HG03558 (cell line): ENCODE measurements at regions not wholly inside any gene's neighbourhood (a gene's known extent, or its start where the extent isn't known, plus 50 kb on each side); places are given as distances from the start of the nearest gene placed in this dataset.

Experiments
- ATAC-seq: cut with Tn5 transposase; IDR thresholded peaks from one replicate; pipeline ENCODE4 v1.9.1; 2021; ENCODE audit warnings: moderate number of reproducible peaks; ENCODE audit not compliant: unreplicated experiment; ENCODE audit errors: extremely low read depth

DNA sequence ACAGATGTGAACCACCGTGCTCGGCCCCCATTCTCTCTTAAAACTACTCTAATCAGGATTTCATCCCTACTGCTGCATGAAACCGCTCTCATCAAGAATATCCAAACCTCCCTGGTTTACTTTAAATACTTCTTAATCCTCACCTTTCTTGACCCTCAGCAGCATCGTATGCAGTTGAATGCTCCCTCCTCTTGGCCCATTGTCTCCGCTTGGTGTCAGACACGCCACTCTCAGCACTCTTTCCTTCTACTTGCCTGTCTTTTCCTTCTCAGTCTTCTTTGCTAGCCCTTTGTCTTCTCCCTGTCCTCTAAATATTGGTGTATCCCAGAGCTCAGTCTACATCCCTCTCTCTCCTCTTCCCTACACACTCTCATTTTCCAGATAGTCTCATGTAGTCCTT, 314.9 kb downstream of the MRPL39 start:
- no peak for ATAC-seq

DNA sequence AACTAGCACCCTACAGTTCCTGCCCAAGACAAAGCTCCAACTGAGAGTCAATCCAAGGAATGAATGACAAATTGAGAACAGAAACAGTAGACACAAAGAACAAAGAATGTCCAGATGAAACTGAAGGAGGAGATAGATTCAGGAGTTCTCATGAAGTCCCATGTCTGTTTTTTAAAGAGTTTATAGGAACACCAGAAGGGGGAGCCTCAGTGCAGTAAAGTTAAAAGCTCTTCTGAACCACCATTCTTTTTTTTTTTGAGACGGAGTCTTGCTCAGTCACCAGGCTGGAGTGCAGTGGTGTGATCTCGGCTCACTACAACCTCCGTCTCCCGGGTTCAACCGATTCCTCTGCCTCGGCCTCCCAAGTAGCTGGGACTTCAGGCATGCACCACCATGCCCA, 323.6 kb downstream of the MRPL39 start:
- no peak for ATAC-seq

DNA sequence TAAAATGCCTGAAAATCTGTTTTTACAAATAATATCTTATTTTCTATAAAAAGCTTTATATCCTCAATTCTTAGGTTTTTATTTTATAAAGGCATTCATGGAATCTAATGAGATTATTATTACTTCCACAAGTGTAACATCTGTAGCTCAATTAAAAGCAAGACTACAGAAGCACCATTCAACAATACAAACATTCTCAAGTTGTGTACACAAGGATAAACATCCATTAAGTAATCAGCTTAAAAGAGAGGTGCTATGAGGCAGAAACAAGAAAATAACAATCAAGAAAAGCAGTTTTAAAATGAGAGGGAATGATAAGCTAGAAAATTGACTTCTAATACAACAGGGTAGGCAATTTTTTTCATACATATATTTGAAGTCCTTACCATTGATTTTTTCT, 326.1 kb downstream of the MRPL39 start:
- ATAC-seq: no peak

DNA sequence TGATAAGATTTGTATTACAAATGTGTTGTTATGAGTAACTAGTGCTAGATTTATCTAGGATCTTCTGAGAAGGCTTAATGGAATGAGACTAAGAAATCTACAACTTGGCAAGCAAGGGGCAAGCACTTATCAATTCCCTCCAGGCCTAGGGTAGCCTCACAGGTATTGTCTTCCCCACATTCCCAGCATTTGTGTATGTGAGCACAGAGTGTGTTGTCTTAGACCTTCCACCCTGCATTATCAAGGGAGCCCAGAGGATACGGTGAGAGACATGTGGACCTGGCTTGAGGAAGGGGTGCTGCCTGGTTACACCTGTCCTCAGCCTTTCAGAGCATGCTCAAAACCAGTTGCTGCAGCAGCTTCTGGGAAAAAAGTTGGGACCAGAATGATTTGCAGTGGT, 327.2 kb downstream of the MRPL39 start:
- ATAC-seq: no peak

DNA sequence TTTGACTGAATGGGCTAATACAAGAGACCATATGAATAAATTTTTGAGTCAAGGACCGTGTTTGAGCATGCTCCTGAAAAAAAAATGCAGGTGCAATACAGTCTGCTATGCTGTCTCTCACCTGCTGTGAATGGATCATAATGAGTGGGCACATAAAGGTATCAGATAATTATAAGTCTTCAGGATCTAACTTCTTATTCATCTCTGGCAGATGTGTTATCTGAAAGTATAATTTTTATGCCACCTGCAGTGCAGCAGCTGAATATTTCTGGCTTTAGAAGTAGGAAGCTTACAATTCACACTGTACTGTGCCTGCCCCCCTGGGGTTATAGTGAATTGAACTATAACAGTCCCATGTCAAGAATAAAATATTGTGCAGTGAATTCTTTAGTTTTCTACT, 333.3 kb downstream of the MRPL39 start:
- no peak for ATAC-seq

DNA sequence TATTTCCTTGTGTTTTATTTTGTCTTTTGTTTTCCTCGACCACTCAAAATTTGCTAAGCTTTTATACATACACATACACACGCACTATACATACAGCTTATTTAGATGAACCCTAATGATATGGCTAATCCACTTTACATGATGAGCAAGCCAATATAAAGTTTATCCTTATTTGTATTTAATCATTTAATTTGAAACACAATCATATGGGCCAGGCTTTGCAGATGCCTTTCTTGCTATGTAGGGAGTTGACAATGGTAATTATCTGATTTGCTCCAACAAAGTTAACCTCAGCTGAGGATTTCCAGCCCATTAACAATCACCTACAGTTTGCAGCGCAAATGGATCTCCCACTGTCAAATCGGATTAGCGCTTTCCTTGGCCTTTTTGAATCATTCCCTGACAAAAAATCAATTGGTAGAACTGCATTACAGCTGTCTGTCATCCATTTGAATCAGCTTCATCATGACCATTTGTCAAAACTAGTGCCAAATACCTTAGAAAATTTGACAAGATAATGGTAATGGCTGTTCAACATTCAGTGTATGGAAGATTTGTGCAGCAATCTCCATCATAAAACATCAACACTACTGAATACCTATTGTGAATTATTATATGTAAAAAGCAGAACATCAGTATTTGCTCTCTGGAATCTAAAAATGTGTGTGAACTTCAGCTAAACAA, 352.6 kb downstream of the MRPL39 start:
- ATAC-seq: no peak

DNA sequence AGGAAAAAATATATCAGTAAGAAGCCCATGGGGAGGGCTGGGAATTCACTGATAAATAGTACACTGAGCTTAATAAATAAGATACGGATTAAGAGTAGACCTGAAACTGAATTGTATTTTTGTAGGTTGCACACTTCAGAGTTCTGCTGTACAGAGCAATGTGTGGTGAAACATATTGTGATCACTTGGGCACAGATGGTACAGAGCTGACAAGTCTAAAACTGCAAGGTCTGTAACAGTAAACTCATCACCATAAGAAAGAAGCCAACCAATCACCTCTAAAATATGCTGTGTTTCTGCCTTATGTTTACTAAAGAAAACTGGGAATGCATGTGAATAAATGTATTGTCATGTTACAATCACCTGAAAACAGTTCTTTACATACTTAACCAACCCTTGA, 360.7 kb downstream of the MRPL39 start:
- ATAC-seq: no peak

DNA sequence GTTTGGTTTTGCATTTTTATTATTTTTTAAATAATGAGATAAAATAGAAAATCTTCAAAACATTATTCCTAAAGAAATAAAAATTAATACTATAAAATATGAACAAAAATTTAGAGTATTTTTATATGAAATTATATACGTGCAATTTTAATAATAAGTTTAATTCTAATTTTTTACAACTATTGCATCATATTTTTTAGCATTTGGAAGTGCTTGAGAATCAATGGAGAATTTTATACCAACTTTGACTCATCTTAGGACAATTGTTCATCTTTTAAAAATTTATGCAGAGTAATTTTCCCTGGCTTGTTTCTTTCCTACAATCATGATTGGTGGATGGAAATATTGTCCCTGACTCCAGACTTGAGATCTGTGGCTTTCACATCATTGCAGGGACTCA, 362.5 kb downstream of the MRPL39 start:
- no peak for ATAC-seq

DNA sequence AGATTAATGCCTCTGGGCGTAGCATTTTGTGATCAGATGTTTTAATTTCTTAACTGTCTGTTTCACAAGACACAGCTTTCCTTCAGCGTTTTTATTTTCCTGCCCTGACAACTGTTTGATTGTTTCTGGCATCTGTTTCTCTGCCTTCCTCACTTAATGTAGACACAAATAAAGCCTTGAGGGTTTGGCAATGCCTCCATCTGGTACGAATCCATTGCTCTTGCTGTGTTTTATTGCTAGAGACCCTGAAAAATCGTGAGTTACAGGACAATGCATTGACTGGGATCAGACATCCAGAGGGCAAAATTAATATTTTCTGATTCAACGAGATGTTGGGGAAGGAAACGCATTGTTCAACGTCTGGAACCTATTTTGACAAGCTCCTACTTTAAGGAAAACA, 363.5 kb downstream of the MRPL39 start:
- no peak for ATAC-seq

DNA sequence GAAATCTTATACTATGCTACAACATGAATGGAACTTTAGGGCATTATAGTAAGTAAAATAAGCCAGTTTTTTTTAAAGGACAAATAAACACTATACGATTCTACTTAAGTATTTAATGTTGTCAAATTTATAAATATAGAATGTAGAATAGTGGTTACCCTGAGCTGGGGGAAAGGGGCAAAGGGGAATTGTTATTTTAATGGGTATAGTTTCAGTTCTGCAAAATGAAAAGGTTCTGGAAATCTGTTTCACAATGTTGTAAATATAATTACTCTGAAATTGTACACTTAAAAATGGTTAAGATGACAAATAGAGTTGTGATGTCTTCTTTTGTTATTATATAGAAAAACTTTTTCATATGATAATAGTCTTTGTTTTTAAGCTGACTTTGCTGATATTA, 366.3 kb downstream of the MRPL39 start:
- no peak for ATAC-seq

DNA sequence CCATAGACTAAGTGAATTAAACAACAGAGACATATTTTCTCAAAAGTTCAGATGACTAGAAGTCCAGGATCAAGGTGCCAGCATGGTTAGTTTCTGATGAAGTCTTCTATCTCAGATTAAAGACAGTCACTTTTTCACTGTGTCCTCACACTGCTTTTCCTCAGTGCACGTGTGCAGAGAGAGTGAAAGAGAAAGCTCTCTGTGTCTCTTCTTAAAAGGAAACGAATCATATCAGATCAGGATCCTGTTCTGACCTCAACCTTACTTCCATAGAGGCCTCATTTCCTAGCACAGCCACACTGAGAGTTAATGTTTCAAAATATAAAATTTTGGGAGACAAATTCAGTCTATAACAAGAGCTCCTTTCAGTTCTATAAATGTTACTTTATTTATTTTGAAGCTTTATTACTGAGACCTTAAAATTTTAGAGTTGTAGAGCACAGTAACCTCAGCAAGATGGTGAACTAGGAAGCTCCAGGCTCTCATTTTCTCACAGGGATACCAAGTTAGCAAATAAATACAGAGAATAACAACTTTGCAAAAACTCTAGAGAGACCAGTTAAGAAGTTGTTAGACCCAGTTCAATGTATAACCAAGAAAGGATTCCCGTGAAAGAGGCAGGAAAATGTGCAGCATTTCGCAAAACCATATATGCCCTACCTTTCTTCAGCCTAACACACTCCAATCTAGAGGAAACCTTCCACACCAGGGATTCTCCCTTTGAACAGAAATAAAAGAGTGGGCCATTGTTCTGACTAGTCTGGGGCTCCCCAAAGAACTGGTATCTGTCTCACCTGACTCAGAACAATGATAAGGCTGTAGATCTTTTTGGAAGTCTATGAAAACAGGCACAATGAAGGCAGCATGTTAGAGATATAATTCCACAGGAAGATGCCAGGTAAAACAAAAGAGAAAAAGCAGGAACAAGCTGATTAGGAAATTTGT, 372.2 kb downstream of the MRPL39 start:
- peak; percentile 80 for ATAC-seq

DNA sequence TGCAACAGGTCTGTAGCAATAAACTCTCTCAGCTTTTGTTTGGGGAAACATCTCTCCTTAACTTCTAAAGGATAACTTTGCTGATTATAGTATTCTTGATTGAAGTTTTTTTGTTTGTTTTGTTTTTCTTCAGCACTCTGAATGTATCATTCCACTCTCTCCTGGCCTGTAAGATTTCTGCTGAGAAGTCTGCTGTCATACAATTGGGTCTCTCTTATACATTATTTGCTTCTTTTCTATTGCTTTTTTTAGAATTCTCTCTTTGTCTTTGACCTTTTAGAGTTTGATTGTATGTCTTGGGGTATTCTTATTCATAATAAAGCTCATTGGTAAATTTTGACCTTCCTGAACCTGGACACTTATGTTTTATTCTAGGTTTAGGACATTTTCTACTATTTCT, 386.3 kb downstream of the MRPL39 start:
- no peak for ATAC-seq

DNA sequence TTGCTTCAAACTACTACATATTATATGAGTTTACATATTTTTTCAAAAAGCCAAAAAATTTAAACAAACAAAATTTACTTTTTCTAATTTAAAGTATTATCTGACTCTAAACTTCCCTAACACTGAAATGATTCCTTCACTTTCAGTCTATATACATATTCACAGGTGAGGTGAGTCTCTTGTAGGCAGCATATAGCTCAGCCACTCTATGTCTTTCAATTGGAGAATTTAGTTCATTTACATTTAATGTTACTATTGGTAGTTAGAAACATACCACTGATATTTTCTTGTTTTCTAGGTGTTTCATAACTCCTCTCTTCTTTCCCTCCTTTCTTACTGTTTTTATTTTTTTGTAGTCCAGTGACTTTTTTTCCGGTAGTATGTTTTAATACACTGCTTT, 387.1 kb downstream of the MRPL39 start:
- no peak for ATAC-seq

DNA sequence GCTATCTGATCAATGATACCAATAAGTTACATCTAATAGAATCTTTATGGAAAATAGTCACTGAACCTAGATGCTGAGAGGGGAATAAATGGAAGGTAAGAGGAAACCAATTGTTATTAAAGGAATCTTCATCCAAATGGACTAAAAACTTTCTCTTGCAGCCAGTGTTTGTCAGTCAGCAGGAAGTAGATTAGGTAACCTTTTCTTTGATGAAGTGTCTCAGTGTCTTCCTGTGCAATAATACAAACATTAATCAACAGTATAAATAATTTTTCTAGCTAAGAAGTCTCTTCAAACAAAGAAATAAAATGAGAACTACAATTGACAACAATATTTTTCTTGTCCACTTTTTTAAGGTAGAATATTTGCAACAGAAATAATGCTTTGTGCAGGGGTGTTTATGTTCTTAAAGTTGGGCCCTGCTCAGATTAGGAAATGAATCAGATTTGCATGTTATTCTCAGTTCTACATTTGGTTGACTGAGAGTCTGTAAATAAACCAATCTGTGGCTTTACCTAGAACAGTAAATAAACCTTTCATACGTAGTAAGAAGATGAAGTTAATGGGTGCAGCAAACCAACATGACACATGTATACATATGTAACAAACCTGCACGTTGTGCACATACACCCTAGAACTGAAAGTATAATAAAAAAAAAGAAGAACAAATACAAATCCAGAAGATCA, 391.4 kb downstream of the MRPL39 start:
- ATAC-seq: peak; percentile 96

DNA sequence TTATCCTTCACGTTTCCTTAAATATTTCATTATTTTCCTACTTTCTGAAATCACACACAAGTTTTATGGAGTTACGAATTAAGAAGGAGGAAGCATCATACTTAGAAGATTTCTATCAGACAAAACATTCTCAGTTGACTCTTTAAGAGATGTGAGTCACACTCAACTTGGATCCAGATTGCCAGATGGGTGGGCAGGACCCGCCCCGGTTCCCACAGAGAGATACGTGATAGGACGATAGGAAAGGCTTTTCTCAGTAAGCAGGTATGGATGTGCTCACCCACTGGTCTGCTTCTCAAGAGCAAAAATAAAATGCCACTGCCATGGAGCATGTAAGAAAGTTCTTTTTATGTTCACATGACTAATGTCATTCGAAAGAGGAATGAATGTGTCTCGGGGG, 392.6 kb downstream of the MRPL39 start:
- no peak for ATAC-seq

DNA sequence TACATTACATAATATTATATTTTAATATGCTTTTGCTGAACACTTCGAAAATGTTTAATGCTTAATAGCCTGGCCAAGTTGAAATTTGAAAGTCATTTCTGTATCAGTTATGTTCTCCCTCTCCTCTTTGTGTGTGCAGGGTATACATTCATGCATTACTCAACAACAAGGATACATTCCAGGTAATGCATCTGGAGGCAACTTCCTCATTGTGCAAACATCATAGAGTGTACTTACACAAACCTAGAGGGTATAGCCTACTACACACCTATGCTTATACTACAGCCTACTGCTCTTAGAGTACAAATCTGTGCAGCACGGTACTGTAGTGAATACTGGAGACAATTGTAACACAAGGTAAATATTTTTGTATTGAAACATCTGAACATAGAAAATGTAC, 407.3 kb downstream of the MRPL39 start:
- no peak for ATAC-seq

DNA sequence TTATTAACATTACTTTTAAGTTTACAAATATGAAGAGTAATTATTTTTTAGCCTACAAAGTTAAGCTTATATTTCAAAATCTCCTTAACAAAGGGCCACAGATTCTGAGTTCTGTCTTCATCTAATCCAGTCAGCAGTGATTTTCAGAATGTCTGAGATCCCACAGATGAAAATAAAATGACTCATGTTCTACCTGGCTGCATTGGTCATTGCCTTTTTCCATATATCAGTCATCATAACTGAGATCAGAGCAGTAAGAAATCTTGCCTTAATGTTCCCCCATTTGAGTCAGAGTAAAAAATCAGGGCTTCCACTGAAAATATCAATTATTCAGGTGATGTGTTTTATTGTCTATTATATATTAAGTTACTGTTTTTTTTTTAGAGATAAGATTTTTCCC, 416.1 kb downstream of the MRPL39 start:
- ATAC-seq: peak; percentile 34

DNA sequence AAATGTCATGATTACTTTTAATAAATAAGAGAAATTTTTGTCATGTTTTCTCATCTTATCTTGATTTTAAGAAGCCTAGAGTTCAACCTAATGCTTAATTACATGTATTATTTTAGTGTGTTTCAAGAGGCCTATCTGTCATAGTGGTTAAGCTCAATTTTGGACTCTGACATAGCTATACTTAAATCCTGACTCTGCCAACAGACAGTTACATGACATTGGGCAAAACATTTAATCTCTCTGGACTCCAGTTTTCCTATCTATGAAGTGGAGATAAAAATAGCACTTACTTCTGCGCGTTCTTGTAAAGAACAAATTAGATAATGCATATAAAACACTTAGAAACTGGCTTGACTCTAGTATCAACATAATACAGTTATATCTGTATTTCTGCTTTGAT, 417.8 kb downstream of the MRPL39 start:
- no peak for ATAC-seq

DNA sequence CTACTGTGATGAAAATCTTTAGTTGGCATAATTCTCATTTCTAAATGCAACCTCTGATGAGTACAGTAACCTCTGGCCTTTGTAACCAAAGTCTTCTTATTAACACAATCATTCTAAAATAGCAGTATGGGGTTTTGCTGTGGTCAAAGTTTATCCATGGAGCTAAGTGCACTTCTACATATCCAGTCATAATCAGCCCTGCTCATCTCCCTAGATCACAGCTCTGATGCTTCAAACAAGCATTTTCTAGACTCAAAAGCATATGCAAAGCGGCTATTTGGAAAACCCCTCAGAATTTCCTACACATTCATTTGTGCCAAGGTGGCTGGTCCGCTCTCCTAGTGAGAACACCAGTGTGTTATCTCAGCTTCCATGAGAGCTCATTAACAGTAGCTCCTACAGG, 418.6 kb downstream of the MRPL39 start:
- peak; percentile 65 for ATAC-seq

DNA sequence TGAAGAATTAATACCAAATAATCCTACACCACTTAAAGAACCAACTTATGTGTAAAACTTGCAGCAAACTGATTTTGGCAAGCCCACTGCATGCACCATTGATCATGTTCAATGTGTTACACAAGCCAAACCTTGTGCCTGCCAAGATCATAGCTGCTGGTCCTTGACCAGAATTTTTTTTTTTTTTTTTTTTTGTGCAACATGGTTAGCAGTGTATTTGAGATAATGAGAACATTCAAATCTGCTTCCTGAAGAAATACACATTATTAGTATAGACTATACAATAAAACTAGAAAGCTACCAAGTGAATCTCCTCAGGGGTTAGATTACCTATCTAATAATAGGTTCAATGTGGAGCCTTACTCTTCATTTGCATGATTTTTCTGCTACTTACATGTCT, 421.0 kb downstream of the MRPL39 start:
- no peak for ATAC-seq

DNA sequence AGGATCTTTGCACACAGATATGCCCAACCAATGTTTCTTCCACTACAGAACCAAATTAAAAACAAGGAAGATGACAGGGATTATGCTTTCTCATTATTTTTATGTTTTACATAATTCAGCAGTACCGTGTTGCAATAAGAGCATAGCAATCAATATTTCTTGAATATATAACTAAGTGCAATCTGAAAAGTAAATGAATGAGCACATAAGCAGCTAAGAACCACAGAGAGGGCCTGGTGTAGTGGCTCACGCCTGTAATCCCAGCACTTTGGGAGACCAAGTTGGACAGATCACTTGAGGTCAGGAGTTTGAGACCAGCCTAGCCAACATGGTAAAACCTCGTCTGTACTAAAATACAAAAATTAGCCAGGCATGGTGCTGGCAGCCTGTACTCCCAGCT, 423.7 kb downstream of the MRPL39 start:
- no peak for ATAC-seq
